Stimulated activated effector memory CD8-positive, alpha-beta T cell treated with anti-CD3 and anti-CD28 coated beads, Interleukin-12 subunit alpha, Interleukin-12 subunit beta, amount 100 ng/mL, for 72 hours (primary cell): ENCODE measurements at regions not wholly inside any gene's neighbourhood (a gene's known extent, or its start where the extent isn't known, plus 50 kb on each side); places are given as distances from the start of the nearest gene placed in this dataset.
"Not testable (repeated sequence)": the region's sequence is repeated elsewhere in the genome, so short reads cannot be mapped to it uniquely, and the experiment has no call there.

ENCODE experiments used
- ATAC-seq: fragments of 150-1000 bp; cut with Tn5 transposase; 2 replicates; pipeline ENCODE4 v1.10.0; 2021
- DNase-seq, 2 donors: peaks; one replicate each; pipeline ENCODE4 v3.0.0; 2021 to 2022; ENCODE audit warnings: low spot score in 2 of 2
- H3K27ac Mint-ChIP-seq: one replicate; pipeline ENCODE4 v1.8.0; 2022; ENCODE audit warnings: mild to moderate bottlenecking, mixed read lengths
- H3K36me3 Mint-ChIP-seq: one replicate; pipeline ENCODE4 v1.8.0; 2022; ENCODE audit warnings: mild to moderate bottlenecking, mixed read lengths
- H3K4me1 Mint-ChIP-seq: one replicate; pipeline ENCODE4 v1.8.0; 2022; ENCODE audit warnings: mixed read lengths
- H3K4me3 Mint-ChIP-seq: one replicate; pipeline ENCODE4 v1.8.0; 2022; ENCODE audit warnings: mild to moderate bottlenecking, mixed read lengths
- H3K9me3 Mint-ChIP-seq: one replicate; pipeline ENCODE4 v1.8.0; 2022; ENCODE audit warnings: mixed read lengths

DNA sequence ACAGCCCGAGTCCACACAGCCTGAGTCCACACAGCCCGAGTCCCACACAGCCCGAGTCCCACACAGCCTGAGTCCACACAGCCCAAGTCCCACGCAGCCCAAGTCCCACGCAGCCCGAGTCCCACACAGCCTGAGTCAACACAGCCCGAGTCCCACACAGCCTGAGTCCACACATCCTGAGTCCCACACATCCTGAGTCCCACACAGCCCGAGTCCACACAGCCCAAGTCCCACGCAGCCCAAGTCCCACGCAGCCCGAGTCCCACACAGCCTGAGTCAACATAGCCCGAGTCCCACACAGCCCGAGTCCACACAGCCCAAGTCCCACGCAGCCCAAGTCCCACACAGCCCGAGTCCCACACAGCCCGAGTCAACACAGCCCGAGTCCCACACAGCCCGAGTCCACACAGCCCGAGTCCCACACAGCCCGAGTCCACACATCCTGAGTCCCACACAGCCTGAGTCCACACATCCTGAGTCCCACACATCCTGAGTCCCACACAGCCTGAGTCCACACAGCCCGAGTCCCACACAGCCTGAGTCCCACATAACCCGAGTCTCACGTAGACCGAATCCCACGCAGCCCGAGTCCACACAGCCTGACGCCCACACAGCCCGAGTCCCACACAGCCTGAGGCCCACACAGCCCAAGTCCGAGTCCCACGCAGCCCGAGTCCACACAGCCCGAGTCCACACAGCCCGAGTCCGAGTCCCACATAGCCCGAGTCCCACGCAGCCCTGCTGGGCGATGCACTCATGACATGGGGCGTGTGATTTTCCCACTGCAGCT, 60.6 kb upstream of the SMOC2 start:
- ATAC-seq, H3K36me3 Mint-ChIP-seq, H3K9me3 Mint-ChIP-seq, H3K4me1 Mint-ChIP-seq, H3K27ac Mint-ChIP-seq, H3K4me3 Mint-ChIP-seq, DNase-seq: not testable (repeated sequence)

DNA sequence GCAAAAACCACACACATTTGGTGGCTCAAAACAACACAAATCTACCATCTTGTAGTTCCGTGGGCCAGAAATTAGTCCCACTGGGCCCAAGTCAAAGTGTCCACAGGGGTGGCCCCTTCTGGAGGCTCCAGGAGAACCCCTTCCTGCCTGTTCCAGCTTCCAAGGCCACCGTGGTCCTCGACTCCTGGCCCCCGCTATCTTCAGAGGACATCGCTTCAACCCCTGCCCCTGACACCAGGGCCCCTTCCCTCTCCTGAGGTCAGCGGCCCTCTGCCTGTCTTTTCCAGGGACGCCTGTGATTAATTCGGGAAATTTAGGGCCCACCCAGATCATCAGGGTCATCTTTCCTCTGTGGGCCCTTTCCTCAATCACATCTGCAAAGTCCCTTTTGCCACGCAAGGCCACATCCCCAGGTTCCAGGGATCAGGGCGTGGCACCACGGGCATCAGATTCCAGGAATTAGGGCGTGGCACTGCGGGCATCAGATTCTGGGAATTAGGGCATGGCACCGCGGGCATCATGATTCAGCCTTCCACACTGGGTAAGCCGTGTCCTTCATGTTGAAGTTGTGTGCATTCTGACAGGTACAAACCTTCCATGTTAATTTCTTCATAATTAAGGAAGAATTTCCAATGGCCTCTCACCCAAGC, 59.9 kb upstream of the SMOC2 start:
- ATAC-seq (no peak), DNase-seq (no peak)
- H3K36me3 Mint-ChIP-seq, result no peaks in the 10 kb centered on the region
- no peaks in the 10 kb centered on the region for H3K4me1 Mint-ChIP-seq
- H3K27ac Mint-ChIP-seq, result no peak overlapping the region
- H3K4me3 Mint-ChIP-seq, result no peak overlapping the region
- no peaks in the 10 kb centered on the region for H3K9me3 Mint-ChIP-seq

- DNase-seq (no peak), ATAC-seq (no peak)
- Mint-ChIP-seq H3K36me3 (no peaks in the 10 kb centered on the region), H3K4me3 (no peak overlapping the region), H3K4me1 (no peaks in the 10 kb centered on the region), H3K27ac (no peak overlapping the region), H3K9me3 (no peaks in the 10 kb centered on the region)
Observed at GRCh38 chr6:168381726-168382458, 59.1 kb upstream of the SMOC2 start.

DNA sequence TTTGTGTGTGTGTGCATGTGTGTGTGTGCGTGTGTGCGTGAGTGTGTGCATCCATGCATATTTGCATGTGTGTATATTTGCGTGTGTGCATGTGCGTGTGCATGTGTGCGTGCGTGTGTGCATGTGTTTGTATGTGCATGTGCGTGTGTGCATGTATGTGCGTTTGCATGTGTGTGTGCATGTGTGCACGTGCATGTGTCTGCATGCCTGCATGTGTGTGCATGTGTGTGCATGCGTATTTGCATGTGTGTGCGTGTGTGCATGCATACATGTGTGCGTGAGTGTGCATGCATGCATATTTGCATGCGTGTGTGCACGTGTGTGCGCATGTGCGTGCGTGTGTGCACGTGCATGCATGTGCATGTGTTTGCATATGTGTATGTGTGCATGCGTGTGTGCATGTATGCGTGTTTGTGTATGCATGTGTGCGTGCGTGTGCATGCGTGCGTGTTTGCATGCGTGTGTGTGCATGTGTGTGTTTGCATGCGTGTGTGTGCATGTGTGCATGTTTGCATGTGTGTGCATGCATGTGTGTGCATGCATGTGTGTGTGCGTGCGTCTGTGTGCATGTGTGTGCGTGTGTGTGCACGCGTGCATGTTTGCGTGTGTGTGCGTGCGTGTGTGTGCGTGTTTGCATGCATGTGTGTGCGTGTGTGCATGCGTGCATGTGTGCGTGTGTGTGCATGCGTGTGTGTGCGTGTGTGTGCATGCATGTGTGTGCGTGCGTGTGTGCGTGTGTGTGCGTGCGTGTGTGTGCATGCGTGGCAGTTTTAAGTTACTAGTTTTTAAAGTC, 57.7 kb upstream of the SMOC2 start:
- H3K9me3 Mint-ChIP-seq, result no peaks in the 10 kb centered on the region
- no peaks in the 10 kb centered on the region for H3K36me3 Mint-ChIP-seq
- no peaks in the 10 kb centered on the region for H3K4me1 Mint-ChIP-seq
- ATAC-seq (no peak), DNase-seq (no peak)
- no peak overlapping the region for H3K27ac Mint-ChIP-seq
- H3K4me3 Mint-ChIP-seq, result no peak overlapping the region

DNA sequence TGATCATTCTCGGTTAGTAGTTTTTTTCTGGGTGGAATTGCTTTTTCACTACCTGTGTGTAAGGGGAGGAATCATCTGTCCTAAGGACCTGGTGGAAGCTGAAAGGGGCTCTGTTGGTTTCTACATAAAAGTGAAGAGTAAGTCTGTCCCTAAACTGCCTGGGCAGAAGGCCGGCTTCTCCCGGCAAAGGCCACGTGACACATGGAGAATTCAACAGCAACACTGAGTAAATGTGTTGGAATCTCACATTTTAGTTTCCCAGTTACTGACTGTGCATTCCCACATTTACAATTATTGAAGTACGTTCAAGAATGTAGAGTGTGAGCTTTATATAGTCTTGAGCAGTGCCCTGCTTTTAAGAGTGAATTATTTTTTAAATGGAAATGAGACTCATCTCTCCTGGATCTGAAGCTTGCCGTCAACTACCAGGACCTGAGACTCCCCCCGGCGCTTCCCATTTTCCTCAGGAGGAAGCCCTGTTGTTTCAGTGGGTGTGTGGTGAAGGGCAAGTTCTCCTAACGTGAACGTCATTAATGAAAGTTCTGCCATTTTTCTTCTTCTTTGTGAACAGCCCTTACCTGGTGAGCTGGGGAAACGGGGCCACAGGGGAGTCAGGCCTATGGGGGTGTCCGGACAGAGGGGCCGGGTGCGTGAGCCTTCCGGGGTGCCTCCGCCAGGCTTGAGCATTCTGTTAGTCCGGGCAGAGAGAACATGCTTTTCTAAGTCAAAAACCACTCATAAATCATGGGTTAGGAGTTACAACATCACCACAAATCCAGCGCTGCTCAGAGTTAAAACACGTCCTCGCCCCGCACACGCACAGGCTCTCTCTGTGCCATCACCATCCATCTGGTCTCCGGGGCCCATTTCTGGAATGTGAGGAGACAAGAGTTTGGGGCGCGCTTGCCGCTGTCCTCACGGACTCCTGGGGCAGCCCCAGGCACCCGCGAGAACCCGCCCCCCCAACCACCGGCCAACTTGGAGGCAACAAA, 56.6 kb upstream of the SMOC2 start:
- Mint-ChIP-seq H3K4me1 (no peaks in the 10 kb centered on the region), H3K9me3 (no peaks in the 10 kb centered on the region), H3K27ac (no peak overlapping the region), H3K4me3 (no peak overlapping the region), H3K36me3 (no peaks in the 10 kb centered on the region)
- ATAC-seq (no peak), DNase-seq (no peak)

GRCh38 chr6:168385037-168385759, 55.8 kb upstream of the SMOC2 start:
- H3K4me1 Mint-ChIP-seq, result no peaks in the 10 kb centered on the region
- DNase-seq (no peak), ATAC-seq (no peak)
- no peaks in the 10 kb centered on the region for H3K9me3 Mint-ChIP-seq
- H3K4me3 Mint-ChIP-seq, result no peak overlapping the region
- no peak overlapping the region for H3K27ac Mint-ChIP-seq
- no peaks in the 10 kb centered on the region for H3K36me3 Mint-ChIP-seq

- H3K9me3 Mint-ChIP-seq, result no peaks in the 10 kb centered on the region
- H3K36me3 Mint-ChIP-seq, result no peaks in the 10 kb centered on the region
- ATAC-seq (no peak), DNase-seq (no peak)
- H3K27ac Mint-ChIP-seq, result no peak overlapping the region
- H3K4me3 Mint-ChIP-seq, result no peak overlapping the region
- H3K4me1 Mint-ChIP-seq, result no peaks in the 10 kb centered on the region
Observed at GRCh38 chr6:168385858-168386735, 54.9 kb upstream of the SMOC2 start.

DNA sequence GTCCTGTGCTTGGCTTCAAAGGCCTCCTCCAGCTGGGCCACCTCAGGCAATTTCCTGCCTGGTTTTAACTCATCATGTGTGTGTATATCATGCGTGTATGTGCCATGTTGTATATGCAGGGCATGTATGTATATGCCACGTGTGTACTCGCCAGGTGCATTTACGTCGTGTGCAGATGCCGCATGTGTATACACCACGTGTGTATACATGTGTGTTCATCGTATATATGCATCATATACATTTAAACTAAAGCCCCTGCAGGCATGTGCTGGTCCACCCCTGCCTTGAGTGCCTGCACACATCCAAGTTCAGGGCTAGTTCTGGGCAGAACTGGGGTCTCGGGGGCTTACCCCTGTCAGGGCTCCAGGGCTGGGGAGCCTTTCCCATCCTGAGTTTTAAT, 54.0 kb upstream of the SMOC2 start:
- DNase-seq (no peak), ATAC-seq (no peak)
- H3K27ac Mint-ChIP-seq, result no peak overlapping the region
- no peaks in the 10 kb centered on the region for H3K36me3 Mint-ChIP-seq
- H3K9me3 Mint-ChIP-seq, result no peaks in the 10 kb centered on the region
- no peak overlapping the region for H3K4me3 Mint-ChIP-seq
- H3K4me1 Mint-ChIP-seq, result no peaks in the 10 kb centered on the region

- Mint-ChIP-seq H3K9me3 (no peaks in the 10 kb centered on the region), H3K4me3 (no peak overlapping the region), H3K4me1 (no peaks in the 10 kb centered on the region), H3K27ac (no peak overlapping the region), H3K36me3 (no peaks in the 10 kb centered on the region)
- ATAC-seq, result no peak
- DNase-seq, result no peak
Observed at GRCh38 chr6:168387426-168387825, 53.6 kb upstream of the SMOC2 start.

DNA sequence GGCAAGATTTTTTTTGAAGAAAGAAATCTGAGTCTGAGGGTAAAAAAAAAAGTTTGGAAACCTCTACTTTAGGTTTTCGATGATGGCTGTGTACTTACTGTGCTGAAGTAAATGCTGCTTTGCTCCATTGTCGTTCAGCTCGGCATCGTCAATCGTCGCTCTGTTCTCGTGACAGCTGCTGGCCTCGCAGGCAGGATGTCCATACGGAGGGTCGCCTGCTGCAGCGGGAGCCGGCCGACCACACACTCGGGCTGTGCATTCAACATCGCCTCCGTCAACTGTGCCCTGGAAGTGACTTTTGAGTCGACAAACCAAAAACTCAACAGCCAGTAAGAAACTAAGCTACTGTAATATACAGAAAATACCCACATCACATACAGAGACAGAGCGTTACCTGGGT, 53.1 kb upstream of the SMOC2 start:
- no peaks in the 10 kb centered on the region for H3K9me3 Mint-ChIP-seq
- ATAC-seq (no peak), DNase-seq (no peak)
- H3K27ac Mint-ChIP-seq, result no peak overlapping the region
- no peaks in the 10 kb centered on the region for H3K36me3 Mint-ChIP-seq
- no peak overlapping the region for H3K4me3 Mint-ChIP-seq
- no peaks in the 10 kb centered on the region for H3K4me1 Mint-ChIP-seq

GRCh38 chr6:168388641-168389633, 52.0 kb upstream of the SMOC2 start:
- ATAC-seq, result no peak
- Mint-ChIP-seq H3K4me1 (no peaks in the 10 kb centered on the region), H3K27ac (no peak overlapping the region), H3K9me3 (no peaks in the 10 kb centered on the region), H3K36me3 (no peaks in the 10 kb centered on the region), H3K4me3 (no peak overlapping the region)
- no peak for DNase-seq

GRCh38 chr6:168390749-168391420, 50.1 kb upstream of the SMOC2 start:
- H3K9me3 Mint-ChIP-seq, result no peaks in the 10 kb centered on the region
- no peak overlapping the region for H3K27ac Mint-ChIP-seq
- H3K4me1 Mint-ChIP-seq, result no peaks in the 10 kb centered on the region
- H3K36me3 Mint-ChIP-seq, result no peaks in the 10 kb centered on the region
- no peak for ATAC-seq
- no peak overlapping the region for H3K4me3 Mint-ChIP-seq
- DNase-seq, result no peak
